ENCODE measurements at regions not wholly inside any gene's neighbourhood (a gene's known extent, or its start where the extent isn't known, plus 50 kb on each side); places are given as distances from the start of the nearest gene placed in this dataset.

DNA sequence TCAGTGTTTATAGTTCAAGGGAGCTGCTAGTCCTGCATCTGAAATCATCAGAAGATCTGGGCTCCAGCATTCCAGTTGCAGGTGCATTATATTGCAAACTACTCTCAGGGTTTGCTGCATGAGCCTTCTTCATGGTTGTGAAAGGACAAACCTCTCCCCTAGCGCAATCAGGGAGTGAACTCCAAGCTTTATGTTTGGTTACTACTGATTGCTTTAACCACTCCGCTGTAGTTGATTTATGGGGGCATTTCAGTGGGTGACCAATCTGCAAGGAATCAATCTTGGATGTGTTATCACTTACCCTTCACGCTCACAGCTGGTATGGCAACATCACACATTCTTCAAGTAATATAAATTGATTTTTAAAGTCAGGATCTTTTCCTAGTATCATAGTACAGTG, 552.1 kb downstream of the SPOCK3 start:
- no peaks in the 10 kb centered on the region for H3K36me3 ChIP-seq (ENCODE audit: insufficient read depth, low read length)
- no peaks in the 10 kb centered on the region for H4K20me1 ChIP-seq (ENCODE audit: insufficient read depth, low read length)
- H3K4me3 Mint-ChIP-seq (ENCODE audit: unreplicated experiment): no peak overlapping the region
- DNase-seq (ENCODE audit: low read depth) (no peak), FAIRE-seq (no peak)
- peaks cover 8% of the 10 kb centered on the region for H3K4me1 Mint-ChIP-seq (ENCODE audit: low read depth, unreplicated experiment)
- H3K9me3 Mint-ChIP-seq (ENCODE audit: unreplicated experiment): no peaks in the 10 kb centered on the region
- H3K27me3 ChIP-seq (ENCODE audit: insufficient read depth, low read length): no peaks in the 10 kb centered on the region
- no peak for TF ChIP-seq EZH2 (IDR thresholded peaks at IDR 0.05; ENCODE audit: insufficient read depth, low read length)
- H3K27ac ChIP-seq (ENCODE audit: low read depth, low read length): no peak overlapping the region
- H3K79me2 ChIP-seq (ENCODE audit: insufficient read depth, low read length): no peaks in the 10 kb centered on the region
- no peak overlapping the region for H3K27ac Mint-ChIP-seq (ENCODE audit: unreplicated experiment)
- H3K27me3 Mint-ChIP-seq (ENCODE audit: low read depth, unreplicated experiment): no peaks in the 10 kb centered on the region
- no peaks in the 10 kb centered on the region for H3K36me3 Mint-ChIP-seq (ENCODE audit: low read depth, unreplicated experiment)
- no peaks in the 10 kb centered on the region for H3K4me1 ChIP-seq (ENCODE audit: insufficient read depth, low read length)
- no peaks in the 10 kb centered on the region for H3K9me3 ChIP-seq (ENCODE audit: insufficient read depth, low read depth, low read length)
- H3K4me3 ChIP-seq (ENCODE audit: insufficient read depth, low read depth, low read length): no peak overlapping the region
- H2AFZ ChIP-seq (ENCODE audit: low read depth, low read length): no peak overlapping the region
- no peak overlapping the region for H3K4me2 ChIP-seq (ENCODE audit: low read length)
- H3K9ac ChIP-seq (ENCODE audit: low read length): no peak overlapping the region

Data from astrocyte (in vitro differentiated cells and primary cell).